ENCODE measurements at regions not wholly inside any gene's neighbourhood (a gene's known extent, or its start where the extent isn't known, plus 50 kb on each side); places are given as distances from the start of the nearest gene placed in this dataset.

DNA sequence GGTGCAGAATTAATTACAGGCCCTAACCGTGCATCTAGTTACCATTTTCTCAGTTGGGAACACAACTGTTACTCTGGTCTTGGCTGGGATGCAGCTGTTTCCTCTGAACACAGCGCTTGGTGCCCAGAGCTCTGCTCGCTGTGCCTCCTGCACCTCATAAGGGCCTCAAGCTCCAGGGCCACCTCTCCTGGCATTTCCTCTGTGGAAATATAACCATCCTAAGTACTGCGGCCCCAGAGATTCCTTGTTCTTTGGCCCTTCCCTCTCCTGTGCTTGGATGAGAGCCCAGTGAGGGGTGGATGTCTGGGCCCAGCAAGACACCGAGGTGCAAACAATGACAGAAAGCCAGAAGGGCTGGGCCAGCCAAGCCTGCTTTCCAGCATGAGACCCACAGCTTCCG lies 169.9 kb upstream of the CST7 start:
- no peak for FAIRE-seq

DNA sequence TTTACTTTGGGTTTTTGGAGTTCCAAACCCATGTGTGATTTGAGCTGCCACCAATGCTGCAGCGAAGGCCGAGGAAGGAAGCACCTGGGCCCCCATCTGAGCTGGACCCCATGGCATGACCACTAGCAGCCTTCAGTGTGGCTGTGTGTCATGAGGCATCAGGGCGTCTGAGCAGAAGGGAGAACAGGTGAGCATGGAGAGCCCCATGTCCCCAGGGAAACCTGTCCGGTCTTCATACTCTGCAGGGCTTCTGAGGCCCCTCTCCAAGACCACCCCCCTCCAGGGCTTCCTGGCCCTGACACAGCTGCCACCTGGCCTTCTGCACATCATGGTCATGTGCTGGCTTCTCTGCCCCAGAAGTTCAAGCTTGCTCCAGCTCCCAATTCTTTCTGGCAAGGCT lies 169.1 kb upstream of the CST7 start:
- no peak for FAIRE-seq

GRCh38 chr20:24780674-24781417 lies 168.2 kb upstream of the CST7 start:
- FAIRE-seq = no peak

DNA sequence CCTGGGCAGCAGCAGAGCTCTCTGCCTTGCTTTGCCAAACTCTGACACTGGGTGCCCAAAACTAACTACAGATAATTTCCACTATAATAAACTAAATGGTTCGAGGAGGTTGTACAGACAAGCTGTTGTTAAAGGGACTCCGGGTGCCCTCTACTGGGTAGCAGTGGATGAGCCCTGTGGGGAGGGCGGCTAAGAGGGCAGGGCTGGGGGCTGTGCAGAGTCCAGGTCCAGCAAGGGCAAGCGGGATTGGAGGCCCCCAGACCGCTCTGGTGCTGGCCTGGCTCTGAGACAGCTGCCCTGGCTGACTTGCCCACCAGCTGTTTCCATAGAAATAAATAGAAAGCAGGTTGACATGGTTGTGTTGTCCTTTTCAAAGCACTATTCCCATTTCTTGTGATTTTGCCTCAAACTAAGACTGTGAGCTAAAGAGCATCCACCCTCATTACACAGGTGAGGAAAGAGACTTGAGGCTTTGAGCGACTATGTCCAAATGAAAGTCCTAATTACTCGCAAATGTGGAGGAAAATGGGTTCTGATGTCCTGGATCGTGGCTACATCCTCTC lies 167.6 kb upstream of the CST7 start:
- no peak for FAIRE-seq

- FAIRE-seq = no peak
These were observed 166.8 kb upstream of the CST7 start for GRCh38 chr20:24782301-24782700.

- FAIRE-seq = no peak
These were observed 166.1 kb upstream of the CST7 start for GRCh38 chr20:24782801-24783630.

- no peak for FAIRE-seq
These were observed 165.2 kb upstream of the CST7 start for GRCh38 chr20:24783631-24784492.

- FAIRE-seq = no peak
These were observed 164.5 kb upstream of the CST7 start for GRCh38 chr20:24784607-24785006.

DNA sequence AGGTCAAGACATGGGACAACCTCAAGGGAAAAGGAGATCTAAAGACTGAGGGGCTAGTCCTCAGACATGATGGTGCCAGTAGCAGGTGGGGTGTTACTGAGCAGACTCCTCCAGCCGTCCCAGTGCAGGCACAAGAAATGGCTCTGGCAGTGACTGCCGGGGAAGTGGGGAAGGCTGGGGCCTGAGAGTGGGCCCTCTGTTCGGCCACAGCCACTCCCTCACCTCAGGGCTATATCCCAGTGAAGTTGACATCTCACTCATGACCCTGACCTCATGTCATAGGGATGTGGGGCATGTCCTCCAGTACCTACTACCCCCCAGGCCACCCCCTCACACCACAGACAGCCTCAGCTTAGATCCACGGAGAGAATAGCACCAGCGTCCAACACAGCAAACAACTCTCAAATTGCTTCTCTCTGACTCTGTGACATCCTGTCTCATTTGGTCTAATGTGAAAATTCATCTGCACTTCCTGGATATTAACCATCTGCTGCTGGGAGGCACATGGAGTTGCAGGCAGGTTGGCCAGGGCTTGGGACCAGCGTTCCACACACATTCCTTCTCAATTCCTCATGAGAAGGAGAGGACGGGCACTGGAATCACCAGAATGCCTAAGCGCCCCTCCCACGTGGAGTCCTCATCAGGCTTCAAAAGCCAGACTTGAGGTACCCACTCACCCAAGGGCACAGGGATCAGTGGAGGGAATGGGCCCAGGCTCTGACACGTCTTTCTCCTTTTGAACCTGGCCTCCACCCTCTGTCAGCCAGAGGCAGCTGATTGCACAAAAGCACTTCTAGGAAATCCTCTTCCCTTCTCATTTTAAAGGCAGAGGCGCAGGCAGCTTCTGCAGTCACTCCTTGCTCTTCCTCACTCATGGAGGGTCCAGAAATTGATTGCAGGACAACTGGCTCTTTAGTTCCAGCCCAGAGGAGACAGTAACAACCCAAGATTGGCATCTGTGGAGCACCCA lies 163.6 kb upstream of the CST7 start:
- no peak for FAIRE-seq

GRCh38 chr20:24786111-24786495 lies 163.0 kb upstream of the CST7 start:
- no peak for FAIRE-seq

GRCh38 chr20:24786646-24787045 lies 162.4 kb upstream of the CST7 start:
- no peak for FAIRE-seq

DNA sequence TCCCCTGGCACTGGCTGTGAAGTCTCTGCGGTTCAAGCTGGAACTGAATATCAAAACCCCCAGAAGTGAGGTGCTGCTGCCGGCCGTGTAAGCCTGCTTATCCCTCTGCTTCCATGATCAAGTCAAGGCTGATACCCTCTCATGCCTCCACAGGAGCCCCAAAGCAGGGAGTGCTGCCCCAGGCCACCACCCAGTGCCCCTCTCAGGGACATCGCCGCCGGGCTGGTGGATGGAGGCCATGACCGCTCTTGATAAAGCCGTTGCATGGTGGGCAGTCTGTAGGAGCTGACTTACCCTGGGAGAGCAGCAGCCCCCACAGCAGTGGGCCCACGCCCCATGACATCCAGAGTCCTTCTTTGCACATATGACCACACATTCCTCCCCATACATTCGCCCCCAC lies 162.0 kb upstream of the CST7 start:
- no peak for FAIRE-seq

DNA sequence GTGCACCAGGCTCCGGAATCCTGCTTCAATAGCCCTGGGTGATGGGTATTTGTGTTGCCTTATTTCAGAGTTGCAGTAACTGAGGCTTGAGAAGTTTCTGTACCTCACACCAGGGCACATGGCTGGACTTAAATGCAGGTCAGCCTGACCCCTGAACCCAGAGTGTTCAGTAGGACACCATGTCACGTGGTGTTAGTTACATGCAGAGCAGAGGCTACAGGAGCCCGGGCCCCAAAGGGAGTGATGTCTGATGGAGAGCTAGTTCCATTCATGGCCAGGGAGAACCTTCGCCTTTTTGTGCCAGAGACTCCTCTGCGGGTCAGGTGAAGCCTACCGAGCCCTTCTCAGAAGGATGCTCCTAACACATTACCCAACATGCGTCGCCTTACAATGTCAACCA lies 161.4 kb upstream of the CST7 start:
- FAIRE-seq = no peak

- no peak for FAIRE-seq
These were observed 159.2 kb upstream of the CST7 start for GRCh38 chr20:24789877-24790276.

- no peak for FAIRE-seq
These were observed 158.3 kb upstream of the CST7 start for GRCh38 chr20:24790746-24791283.

GRCh38 chr20:24791953-24792352 lies 157.1 kb upstream of the CST7 start:
- no peak for FAIRE-seq

GRCh38 chr20:24792641-24793495 lies 156.2 kb upstream of the CST7 start:
- FAIRE-seq = no peak

DNA sequence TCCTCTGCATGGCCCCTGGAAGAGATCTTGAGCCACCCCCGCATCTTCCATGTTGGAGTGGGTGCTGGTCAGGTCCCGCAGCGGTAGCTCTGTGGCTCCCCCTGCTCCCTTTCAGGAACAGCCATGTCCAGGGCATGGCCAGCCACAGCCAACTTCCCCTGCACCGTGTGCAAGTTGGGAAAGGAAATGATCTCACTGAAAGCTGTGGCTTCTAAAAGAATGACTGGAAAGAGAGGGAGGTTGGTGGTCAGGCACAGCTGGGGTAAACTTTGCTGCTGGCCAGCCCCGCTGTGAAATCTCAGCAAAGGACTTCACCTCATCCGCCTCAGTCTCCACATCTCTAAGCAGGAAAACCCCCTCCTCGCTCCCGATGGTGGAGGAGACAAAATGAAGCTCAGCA lies 153.6 kb upstream of the CST7 start:
- FAIRE-seq = no peak

DNA sequence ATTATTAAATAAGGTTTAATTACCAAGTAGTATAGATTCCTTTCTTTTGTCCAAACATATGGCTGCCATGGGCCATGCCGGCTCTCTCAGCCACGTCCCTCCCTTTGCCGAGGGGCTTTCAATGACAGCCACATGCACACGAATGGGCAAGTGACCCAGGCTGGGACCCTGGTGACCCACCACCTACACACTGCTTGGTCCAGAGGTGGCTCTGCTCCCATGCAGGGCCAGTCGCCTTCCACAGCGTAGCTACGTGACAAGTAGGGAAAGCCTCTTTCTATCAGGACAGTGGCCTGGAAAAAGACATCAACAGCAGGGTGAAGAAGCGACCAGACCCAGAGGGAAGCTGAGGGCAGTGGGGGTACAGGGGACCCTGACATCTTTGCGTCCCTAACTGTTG lies 152.8 kb upstream of the CST7 start:
- FAIRE-seq = no peak

DNA sequence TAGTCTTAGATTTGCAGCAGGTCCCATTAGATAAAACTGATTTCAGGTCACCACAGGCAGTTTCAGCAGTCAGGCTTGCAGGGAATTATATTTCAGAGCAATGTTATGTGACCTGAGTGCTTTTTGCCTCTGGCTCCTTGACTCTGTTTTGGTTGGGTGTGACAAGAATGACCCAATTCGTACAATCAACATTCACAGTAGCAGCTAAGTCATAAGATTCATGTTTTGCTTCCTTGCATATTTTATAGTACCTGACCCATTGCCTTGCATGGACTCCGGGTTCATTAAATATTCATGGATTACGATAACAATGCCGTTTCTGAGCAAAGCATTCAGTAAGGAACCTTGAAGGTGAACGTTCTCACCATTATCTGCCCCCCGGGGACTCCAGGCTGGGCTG lies 152.0 kb upstream of the CST7 start:
- no peak for FAIRE-seq

Data from islet of Langerhans (tissue), 1 donor.